Uterus (tissue), 3 donors: ENCODE measurements at regions not wholly inside any gene's neighbourhood (a gene's known extent, or its start where the extent isn't known, plus 50 kb on each side); places are given as distances from the start of the nearest gene placed in this dataset.
A peak's percentile ranks its signal among the peaks of the same experiment; 100 is the strongest.

ENCODE experiments used
- DNase-seq, 2 donors: peaks; one replicate each; pipeline ENCODE4 v3.0.0-alpha.2; 2019 to 2020
- H3K27ac ChIP-seq, 2 donors: fragments of 200-600 bp; sonication (generic); 1 replicate in 1 of 2; 2 replicates in 1 of 2; pipeline ENCODE4 v1.5.1; 2016 to 2018
- H3K27me3 ChIP-seq, 2 donors: fragments of 200-600 bp; sonication (generic); one replicate each; pipeline ENCODE4 v1.5.1; 2018 to 2019; ENCODE audit warnings: control low read depth in 1 of 2
- H3K36me3 ChIP-seq, 2 donors: fragments of 200-600 bp; sonication (generic); one replicate each; pipeline ENCODE4 v1.5.1; 2019; ENCODE audit warnings: control low read depth in 1 of 2
- H3K4me1 ChIP-seq, 2 donors: fragments of 200-600 bp; sonication (generic); one replicate each; pipeline ENCODE4 v1.5.1; 2018 to 2019; ENCODE audit warnings: control low read depth in 1 of 2
- H3K4me3 ChIP-seq, 2 donors: fragments of 200-600 bp; sonication (generic); 1 replicate in 1 of 2; 2 replicates in 1 of 2; pipeline ENCODE4 v1.5.1; 2018 to 2019; ENCODE audit warnings: mild to moderate bottlenecking in 1 of 2
- H3K9me3 ChIP-seq, 2 donors: fragments of 200-600 bp; sonication (generic); one replicate each; pipeline ENCODE4 v1.5.1; 2019; ENCODE audit warnings: control low read depth in 1 of 2
- POLR2A ChIP-seq, 2 donors: fragments of 450-650 bp; IDR thresholded peaks; one replicate each; pipeline ENCODE4 v1.6.1; 2016; ENCODE audit warnings: antibody characterized with exemption in 2 of 2, mild to moderate bottlenecking in 1 of 2, moderate library complexity in 1 of 2
- intact Hi-C: fragments of 100-400 bp; cut with DNase I; formaldehyde crosslinking; loops from one replicate; pipeline ENCODE4 v1.15.1; 2023; ENCODE audit warnings: low total_unique reads
- TF ChIP-seq, protein P1 (sequence below), 4 experiments: fragments of 200-600 bp in 2 of 4; fragments of 450-650 bp in 2 of 4; sonication (generic) in 2 of 4; IDR thresholded peaks; one replicate each; pipeline ENCODE4 v1.5.1; 2016 to 2019; ENCODE audit warnings: antibody characterized with exemption in 4 of 4, mild to moderate bottlenecking in 2 of 4, moderate library complexity in 1 of 4
- donor health status: DM: yes; HTN: yes; CAD: no.

- TF ChIP-seq POLR2A (IDR thresholded peaks at IDR 0.05), result no peak
- TF ChIP-seq, protein P1, sequence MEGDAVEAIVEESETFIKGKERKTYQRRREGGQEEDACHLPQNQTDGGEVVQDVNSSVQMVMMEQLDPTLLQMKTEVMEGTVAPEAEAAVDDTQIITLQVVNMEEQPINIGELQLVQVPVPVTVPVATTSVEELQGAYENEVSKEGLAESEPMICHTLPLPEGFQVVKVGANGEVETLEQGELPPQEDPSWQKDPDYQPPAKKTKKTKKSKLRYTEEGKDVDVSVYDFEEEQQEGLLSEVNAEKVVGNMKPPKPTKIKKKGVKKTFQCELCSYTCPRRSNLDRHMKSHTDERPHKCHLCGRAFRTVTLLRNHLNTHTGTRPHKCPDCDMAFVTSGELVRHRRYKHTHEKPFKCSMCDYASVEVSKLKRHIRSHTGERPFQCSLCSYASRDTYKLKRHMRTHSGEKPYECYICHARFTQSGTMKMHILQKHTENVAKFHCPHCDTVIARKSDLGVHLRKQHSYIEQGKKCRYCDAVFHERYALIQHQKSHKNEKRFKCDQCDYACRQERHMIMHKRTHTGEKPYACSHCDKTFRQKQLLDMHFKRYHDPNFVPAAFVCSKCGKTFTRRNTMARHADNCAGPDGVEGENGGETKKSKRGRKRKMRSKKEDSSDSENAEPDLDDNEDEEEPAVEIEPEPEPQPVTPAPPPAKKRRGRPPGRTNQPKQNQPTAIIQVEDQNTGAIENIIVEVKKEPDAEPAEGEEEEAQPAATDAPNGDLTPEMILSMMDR (IDR thresholded peaks at IDR 0.05), result no peak
- H3K27me3 ChIP-seq, result no peaks in the 10 kb centered on the region
- H3K4me1 ChIP-seq, result no peaks in the 10 kb centered on the region
- intact Hi-C loops, result no loop called here
- no peaks in the 10 kb centered on the region for H3K36me3 ChIP-seq
- no peak overlapping the region for H3K4me3 ChIP-seq
- H3K27ac ChIP-seq, result no peak overlapping the region
- DNase-seq, result no peak
- no peaks in the 10 kb centered on the region for H3K9me3 ChIP-seq
These were observed 256.9 kb downstream of the WDR11 start for GRCh38 chr10:121108051-121108450.

DNA sequence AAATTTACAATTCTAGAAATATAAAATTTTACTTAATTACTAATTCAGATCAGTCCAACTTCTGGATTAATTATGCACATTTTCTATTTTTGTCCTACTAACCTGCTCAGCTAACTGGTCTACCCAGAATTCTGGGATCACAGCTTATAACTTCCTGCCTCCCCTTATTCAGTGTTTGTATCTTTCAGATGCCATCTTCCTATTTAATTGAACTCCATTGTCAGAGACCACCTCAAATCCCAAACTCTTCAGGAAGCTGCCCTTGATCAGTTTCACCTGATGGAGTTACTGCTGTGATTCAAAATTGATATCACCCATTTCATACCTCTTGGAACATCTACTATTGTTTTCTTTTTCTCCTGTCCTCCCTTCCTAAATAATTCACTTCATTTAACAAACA lies 259.2 kb downstream of the WDR11 start:
- intact Hi-C loops, result no loop called here
- no peaks in the 10 kb centered on the region for H3K9me3 ChIP-seq

GRCh38 chr10:121112136-121112535 lies 261.0 kb downstream of the WDR11 start:
- intact Hi-C loops, result no loop called here
- TF ChIP-seq POLR2A (IDR thresholded peaks at IDR 0.05), result no peak
- no peak overlapping the region for H3K27ac ChIP-seq

More for the DNA sequence above, 259.2 kb downstream of the WDR11 start:
- Histone ChIP-seq H3K4me3 (no peak overlapping the region), H3K4me1 (no peaks in the 10 kb centered on the region), H3K27ac (no peak overlapping the region), H3K36me3 (no peaks in the 10 kb centered on the region), H3K27me3 (no peaks in the 10 kb centered on the region)
- DNase-seq, result no peak
- TF ChIP-seq, protein P1 (IDR thresholded peaks at IDR 0.05), result no peak
- no peak for TF ChIP-seq POLR2A (IDR thresholded peaks at IDR 0.05)

GRCh38 chr10:121112579-121113384 lies 261.6 kb downstream of the WDR11 start:
- TF ChIP-seq POLR2A (IDR thresholded peaks at IDR 0.05), result no peak
- TF ChIP-seq, protein P1 (IDR thresholded peaks at IDR 0.05), result no peak
- intact Hi-C loops, result no loop called here
- Histone ChIP-seq H3K36me3 (no peaks in the 10 kb centered on the region), H3K27ac (no peak overlapping the region), H3K4me3 (no peak overlapping the region), H3K9me3 (no peaks in the 10 kb centered on the region), H3K4me1 (no peaks in the 10 kb centered on the region), H3K27me3 (no peaks in the 10 kb centered on the region)
- no peak for DNase-seq

More at GRCh38 chr10:121112136-121112535, 261.0 kb downstream of the WDR11 start:
- H3K4me1 ChIP-seq, result no peaks in the 10 kb centered on the region
- no peak for DNase-seq
- no peaks in the 10 kb centered on the region for H3K27me3 ChIP-seq
- H3K9me3 ChIP-seq, result no peaks in the 10 kb centered on the region
- no peaks in the 10 kb centered on the region for H3K36me3 ChIP-seq
- no peak overlapping the region for H3K4me3 ChIP-seq

GRCh38 chr10:121113385-121113696 lies 262.2 kb downstream of the WDR11 start:
- Histone ChIP-seq H3K27ac (peak overlapping the region in 1 of 2 donors; percentile 22), H3K4me3 (no peak overlapping the region), H3K36me3 (no peaks in the 10 kb centered on the region), H3K9me3 (no peaks in the 10 kb centered on the region), H3K27me3 (no peaks in the 10 kb centered on the region), H3K4me1 (no peaks in the 10 kb centered on the region)
- no peak for DNase-seq
- intact Hi-C loops, result no loop called here
- TF ChIP-seq, protein P1 (IDR thresholded peaks at IDR 0.05), result no peak
- TF ChIP-seq POLR2A (IDR thresholded peaks at IDR 0.05), result no peak
